NCI-H460 (cell line): ENCODE measurements at regions not wholly inside any gene's neighbourhood (a gene's known extent, or its start where the extent isn't known, plus 50 kb on each side); places are given as distances from the start of the nearest gene placed in this dataset.
"Not testable (repeated sequence)": the region's sequence is repeated elsewhere in the genome, so short reads cannot be mapped to it uniquely, and the experiment has no call there.

ENCODE experiments used
- DNase-seq: peaks from one replicate; pipeline ENCODE4 v3.0.0-alpha.2; 2016; ENCODE audit warnings: low read depth; ENCODE audit errors: extremely low read depth

GRCh38 chr17:37859451-37859850 lies 64.8 kb upstream of the TBC1D3K start:
- DNase-seq = no peak

DNA sequence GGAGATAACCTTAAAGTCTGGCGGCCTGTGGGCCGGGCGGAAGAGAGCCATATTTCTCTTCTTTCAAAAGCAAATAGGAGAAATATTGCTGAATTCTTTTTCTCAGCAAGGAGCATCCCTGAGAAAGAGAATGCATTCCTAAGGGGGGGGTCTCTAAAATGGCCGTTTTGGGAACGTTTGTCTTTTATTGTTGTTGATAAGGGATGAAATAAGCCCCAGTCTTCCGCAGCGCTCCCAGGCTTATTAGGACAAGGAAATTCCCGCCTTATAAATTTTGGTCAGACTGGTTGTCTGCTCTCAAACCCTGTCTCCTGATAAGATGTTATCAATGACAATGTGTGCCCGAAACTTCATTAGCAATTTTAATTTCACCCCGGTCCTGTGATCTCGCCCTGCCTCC lies 65.8 kb upstream of the TBC1D3K start:
- DNase-seq = not testable (repeated sequence)

DNA sequence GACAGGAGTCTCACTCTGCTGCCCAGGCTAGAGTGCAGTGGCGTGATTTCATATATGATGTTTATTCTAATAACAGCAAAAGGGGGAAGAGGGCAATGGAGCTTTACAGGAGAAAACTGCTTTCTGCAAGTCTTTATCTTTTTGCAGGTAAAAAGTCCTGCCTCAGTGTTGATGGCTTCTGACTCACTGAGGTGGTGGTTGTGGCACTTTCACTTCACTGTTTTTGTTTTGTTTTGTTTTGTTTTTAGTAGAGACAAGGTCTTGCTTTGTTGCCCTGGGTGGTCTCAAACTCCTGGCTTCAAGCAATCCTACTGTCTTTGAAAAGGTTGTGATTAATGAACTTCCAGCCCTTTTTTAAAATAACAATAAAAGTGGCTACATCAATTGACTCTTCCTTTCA lies 68.0 kb upstream of the TBC1D3K start:
- no peak for DNase-seq

DNA sequence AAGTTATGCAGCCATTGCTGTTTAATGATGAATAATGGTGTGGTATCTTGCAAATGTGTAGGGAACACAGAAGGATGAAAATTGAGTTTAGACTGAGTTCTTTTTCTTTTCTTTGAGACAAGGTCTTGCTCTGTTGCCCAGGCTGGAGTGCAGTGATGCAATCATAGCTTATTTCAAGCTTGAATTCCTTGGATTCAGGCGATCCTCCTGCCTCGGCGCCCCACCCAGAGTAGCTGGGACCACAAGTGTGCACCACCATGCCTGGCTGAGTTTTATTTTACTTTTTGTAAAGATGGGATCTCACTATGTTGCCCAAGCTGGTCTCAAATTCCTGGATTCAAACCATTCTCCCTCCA lies 74.6 kb upstream of the TBC1D3K start:
- DNase-seq = no peak

DNA sequence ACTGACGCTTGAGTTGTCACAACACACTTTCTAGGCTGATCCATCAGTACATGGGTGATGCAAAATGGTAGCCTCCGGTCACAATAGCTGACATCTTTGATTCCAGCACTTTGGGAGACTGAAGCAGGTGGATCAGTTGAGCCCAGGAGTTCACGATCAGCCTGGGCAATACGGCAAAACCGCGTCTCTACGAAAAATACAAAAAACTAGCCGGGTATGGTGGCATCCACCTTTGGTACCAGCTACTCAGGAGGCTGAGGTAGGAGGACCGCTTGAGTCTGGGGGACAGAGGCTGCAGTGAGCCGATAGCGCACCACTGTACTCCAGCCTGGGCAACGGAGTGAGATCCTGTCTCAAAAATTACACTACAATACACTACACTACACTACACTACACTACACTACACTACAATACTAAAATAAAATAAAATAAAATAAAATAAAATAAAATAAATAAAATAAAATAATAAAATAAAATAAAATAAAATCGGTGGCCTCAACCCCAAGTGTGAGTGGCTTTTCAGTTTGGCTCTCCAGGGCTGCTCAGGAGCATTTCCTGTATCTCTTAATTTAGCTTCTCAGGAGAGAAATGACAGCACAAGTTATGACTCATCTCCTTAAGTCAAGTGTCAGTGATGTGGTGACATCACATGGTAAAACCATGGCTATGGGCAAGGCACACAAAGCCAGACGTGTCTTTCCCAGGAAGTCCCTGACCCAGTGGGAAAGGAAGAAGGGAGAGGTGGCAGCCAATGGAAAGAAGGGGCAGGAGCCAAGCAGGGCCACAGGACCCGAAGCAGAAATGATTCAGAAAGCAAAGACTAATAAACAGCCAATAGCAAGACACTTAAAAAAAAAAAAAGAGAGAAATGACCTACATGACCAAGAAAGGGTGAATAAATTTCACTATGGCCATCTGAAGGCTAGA lies 75.3 kb upstream of the TBC1D3K start:
- peak; percentile 76 for DNase-seq

- DNase-seq = no peak
Measured at GRCh38 chr17:37847811-37848331, 76.3 kb upstream of the TBC1D3K start.

GRCh38 chr17:37847102-37847501 lies 77.1 kb upstream of the TBC1D3K start:
- DNase-seq = no peak

DNA sequence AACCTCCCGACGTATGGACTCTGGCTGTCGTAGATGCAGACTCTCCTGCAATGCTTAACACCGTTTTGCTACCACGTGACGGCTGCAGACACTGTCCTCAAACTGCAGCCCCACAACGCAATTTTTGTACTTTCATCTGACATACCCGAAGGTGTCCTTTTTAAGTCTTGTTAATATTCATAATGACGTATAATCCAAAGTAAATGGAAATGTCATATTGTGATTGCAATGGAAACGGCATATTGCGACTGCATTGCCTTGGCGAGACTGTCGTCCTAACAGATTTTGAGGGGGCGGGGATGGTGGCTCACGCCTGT lies 79.3 kb upstream of the TBC1D3K start:
- DNase-seq = no peak

GRCh38 chr17:37844158-37844976 lies 79.8 kb upstream of the TBC1D3K start:
- DNase-seq = peak; percentile 54

GRCh38 chr17:37842401-37842800 lies 81.8 kb upstream of the TBC1D3K start:
- no peak for DNase-seq

- DNase-seq = no peak
Measured at GRCh38 chr17:37841232-37841631, 83.0 kb upstream of the TBC1D3K start.

DNA sequence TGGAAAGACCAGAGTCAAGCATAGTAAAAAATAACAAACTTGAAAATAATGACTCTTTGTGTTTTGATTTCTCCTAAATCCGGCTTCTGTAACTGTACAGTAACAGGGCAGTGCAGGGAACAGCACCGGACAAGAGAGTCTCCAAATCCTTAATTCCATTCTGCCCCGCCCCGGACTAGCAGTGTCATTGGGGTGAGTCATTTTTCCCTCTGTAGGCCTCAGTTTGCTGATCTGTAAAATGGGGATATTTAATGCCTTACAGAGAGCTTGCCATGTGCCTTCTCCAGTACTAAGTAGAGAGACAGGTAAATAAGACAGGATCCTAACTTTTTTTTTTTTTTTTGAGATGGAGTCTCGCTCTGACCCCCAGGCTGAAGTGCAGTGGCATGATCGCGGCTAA lies 83.6 kb upstream of the TBC1D3K start:
- no peak for DNase-seq

GRCh38 chr17:37839196-37839978 lies 84.8 kb upstream of the TBC1D3K start:
- DNase-seq = no peak

GRCh38 chr17:37838276-37838675 lies 85.9 kb upstream of the TBC1D3K start:
- no peak for DNase-seq

- no peak for DNase-seq
Measured at GRCh38 chr17:37836593-37836992, 87.6 kb upstream of the TBC1D3K start.

- DNase-seq = no peak
Measured at GRCh38 chr17:37834168-37834567, 89.3 kb upstream of the HNF1B start.

DNA sequence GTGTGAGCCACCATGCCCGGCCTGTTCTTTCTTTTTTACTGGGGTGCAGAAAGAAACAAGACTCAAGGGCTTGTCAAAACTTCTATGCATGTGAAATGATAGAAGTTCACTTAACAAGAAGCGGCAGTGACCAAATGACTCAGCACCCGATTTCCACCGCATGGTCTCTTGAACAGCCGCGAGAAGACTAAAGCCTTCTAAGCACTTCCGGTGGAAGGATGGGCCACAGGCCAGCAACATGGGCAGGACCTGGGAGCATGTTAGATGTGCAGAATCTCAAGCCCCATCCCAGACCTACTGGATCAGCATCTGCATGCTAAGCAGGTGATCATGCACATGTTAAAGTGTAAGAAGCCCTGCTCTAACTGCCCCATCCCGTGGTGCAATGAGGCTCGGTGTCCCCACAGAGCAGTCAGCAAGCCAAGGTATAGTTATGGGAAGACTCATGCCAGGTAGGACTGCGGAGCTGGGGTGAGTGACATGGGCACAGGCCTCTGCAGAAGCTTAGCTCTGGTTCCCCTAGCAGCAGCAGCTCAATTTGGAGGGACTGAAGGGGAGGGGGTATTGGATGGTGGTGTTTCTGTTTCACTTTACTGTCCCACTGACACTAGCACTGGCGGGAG lies 88.5 kb upstream of the HNF1B start:
- DNase-seq = no peak

DNA sequence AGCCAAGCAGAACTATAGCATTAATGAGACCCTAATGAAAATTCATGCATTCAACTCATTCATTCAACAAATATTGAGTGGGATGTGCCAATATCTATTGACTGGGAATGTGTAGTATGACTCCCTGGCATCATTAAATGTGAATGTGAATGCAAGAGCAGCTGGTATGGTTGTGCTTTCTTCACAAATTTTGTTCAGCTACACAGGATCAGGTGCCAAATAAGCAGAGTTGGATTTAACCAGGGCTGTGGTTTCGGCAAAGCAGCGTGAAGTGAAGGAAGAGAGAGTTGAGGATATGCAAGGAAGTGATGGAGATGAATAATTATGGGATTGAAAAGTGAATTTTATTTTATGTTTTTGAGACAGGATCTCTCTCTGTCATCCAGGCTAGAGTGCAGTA lies 87.1 kb upstream of the HNF1B start:
- no peak for DNase-seq

DNA sequence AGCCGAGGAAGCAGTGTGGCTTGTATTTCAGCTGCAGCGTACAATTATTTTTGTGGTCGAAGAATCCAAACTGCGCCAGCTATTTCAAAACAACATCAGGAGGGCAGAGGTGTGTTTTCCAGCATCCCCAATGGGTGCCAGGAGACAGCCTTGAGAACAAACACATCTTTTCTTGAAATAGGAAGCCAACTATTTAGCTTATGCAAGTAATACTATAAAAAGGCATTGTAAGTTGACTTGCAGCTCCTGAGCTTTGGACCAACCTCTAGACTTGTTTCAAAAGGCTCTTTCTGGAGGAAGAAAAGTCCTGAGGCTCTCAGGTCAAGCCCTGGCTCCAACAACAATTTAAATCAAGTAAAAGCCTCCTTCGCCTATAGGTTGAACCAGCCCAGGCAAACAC lies 86.6 kb upstream of the HNF1B start:
- DNase-seq = no peak

DNA sequence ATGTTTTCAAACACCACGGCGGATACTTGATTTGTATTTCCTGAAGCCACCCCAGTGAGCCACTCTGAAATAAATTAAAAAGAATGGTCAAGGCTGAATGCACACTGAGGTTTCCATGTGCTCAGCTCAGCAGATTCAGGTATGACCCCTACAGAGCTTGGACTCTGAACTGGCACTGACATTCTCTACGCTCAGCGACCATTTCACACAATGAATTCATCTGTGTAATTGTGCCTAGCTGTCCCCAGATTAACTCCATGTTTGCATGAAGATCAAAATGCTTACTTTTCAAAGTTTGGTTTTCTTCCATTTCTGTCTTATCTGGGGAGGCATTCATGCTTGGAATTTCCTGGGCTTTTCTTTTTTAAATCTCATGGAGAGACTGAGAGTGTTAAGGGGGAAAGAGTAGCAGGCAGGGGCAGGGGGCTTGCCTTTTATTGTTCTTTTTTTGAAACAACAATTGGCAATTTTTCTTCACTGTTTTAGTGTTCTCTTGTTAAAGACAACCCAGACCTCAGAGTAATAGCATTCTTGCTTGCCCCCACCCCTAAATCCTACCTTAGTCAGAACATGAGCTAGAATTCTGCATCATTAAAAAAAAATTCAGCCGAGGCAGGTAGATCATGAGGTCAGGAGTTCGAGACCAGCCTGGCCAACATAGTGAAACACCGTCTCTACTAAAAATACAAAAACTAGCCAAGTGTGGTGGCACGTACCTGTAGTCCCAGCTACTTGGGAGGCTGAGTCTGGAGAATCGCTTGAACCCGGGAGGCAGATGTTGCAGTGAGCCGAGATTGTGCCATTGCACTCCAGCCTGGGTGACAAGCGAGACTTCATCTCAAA lies 85.5 kb upstream of the HNF1B start:
- DNase-seq = no peak
